ENCODE measurements at regions not wholly inside any gene's neighbourhood (a gene's known extent, or its start where the extent isn't known, plus 50 kb on each side); places are given as distances from the start of the nearest gene placed in this dataset.

- ChIA-PET POLR2A (no interaction called here), CTCF (no interaction called here)
- H3K4me3 Mint-ChIP-seq = no peak overlapping the region
- DNase-seq = no peak
- H3K27ac Mint-ChIP-seq = no peak overlapping the region
- no peaks in the 10 kb centered on the region for H3K4me1 Mint-ChIP-seq (ENCODE audit: low read depth)
- peaks cover 6% of the 10 kb centered on the region for H3K27me3 Mint-ChIP-seq
- no peaks in the 10 kb centered on the region for H3K36me3 Mint-ChIP-seq
- intact Hi-C loops (cut with micrococcal nuclease) = no loop called here
- no peaks in the 10 kb centered on the region for H3K9me3 Mint-ChIP-seq
Measured at GRCh38 chr9:2299843-2300205, 284.7 kb downstream of the SMARCA2 start.

GRCh38 chr9:2300325-2300724 lies 285.2 kb downstream of the SMARCA2 start:
- ChIA-PET CTCF (no interaction called here), POLR2A (no interaction called here)
- H3K36me3 Mint-ChIP-seq = no peaks in the 10 kb centered on the region
- H3K4me1 Mint-ChIP-seq (ENCODE audit: low read depth) = no peaks in the 10 kb centered on the region
- no peak overlapping the region for H3K27ac Mint-ChIP-seq
- DNase-seq = no peak
- H3K27me3 Mint-ChIP-seq = peaks cover 6% of the 10 kb centered on the region
- H3K9me3 Mint-ChIP-seq = no peaks in the 10 kb centered on the region
- H3K4me3 Mint-ChIP-seq = no peak overlapping the region
- intact Hi-C loops (cut with micrococcal nuclease) = no loop called here

- CTCF ChIA-PET = no interaction called here
- intact Hi-C loops (cut with micrococcal nuclease) = no loop called here
Measured at GRCh38 chr9:2302606-2303005, 287.5 kb downstream of the SMARCA2 start.

GRCh38 chr9:2303056-2303455 lies 287.9 kb downstream of the SMARCA2 start:
- Mint-ChIP-seq H3K9me3 (no peaks in the 10 kb centered on the region), H3K4me1 (ENCODE audit: low read depth) (no peaks in the 10 kb centered on the region), H3K4me3 (no peak overlapping the region), H3K27me3 (peaks cover 6% of the 10 kb centered on the region), H3K36me3 (no peaks in the 10 kb centered on the region), H3K27ac (no peak overlapping the region)
- POLR2A ChIA-PET = interaction anchor here (0.6 kb wide), 1 partner anchor 105 kb away, joined by 3 read pairs; no protein-coding TSS in a partner anchor
- intact Hi-C loops (cut with micrococcal nuclease) = no loop called here
- DNase-seq = no peak
- CTCF ChIA-PET = no interaction called here

More at GRCh38 chr9:2302606-2303005, 287.5 kb downstream of the SMARCA2 start:
- POLR2A ChIA-PET = no interaction called here
- Mint-ChIP-seq H3K4me1 (ENCODE audit: low read depth) (no peaks in the 10 kb centered on the region), H3K27ac (no peak overlapping the region), H3K36me3 (no peaks in the 10 kb centered on the region), H3K27me3 (peaks cover 6% of the 10 kb centered on the region), H3K9me3 (no peaks in the 10 kb centered on the region), H3K4me3 (no peak overlapping the region)
- DNase-seq = no peak

- peaks cover 3% of the 10 kb centered on the region for H3K27me3 Mint-ChIP-seq
- POLR2A ChIA-PET = no interaction called here
- no peak overlapping the region for H3K4me3 Mint-ChIP-seq
- peaks cover 3% of the 10 kb centered on the region for H3K36me3 Mint-ChIP-seq
- H3K4me1 Mint-ChIP-seq (ENCODE audit: low read depth) = no peaks in the 10 kb centered on the region
- CTCF ChIA-PET = no interaction called here
- H3K9me3 Mint-ChIP-seq = peaks cover 18% of the 10 kb centered on the region
- intact Hi-C loops (cut with micrococcal nuclease) = no loop called here
- no peak overlapping the region for H3K27ac Mint-ChIP-seq
- no peak for DNase-seq
Measured at GRCh38 chr9:2307480-2307879, 292.3 kb downstream of the SMARCA2 start.

GRCh38 chr9:2311920-2312319 lies 296.8 kb downstream of the SMARCA2 start:
- CTCF ChIA-PET = interaction anchor here (1.2 kb wide), 1 partner anchor 34 kb away, joined by 3 read pairs; no protein-coding TSS in a partner anchor
- DNase-seq = no peak
- intact Hi-C loops (cut with micrococcal nuclease) = no loop called here
- no peak overlapping the region for H3K27ac Mint-ChIP-seq
- peaks cover 8% of the 10 kb centered on the region for H3K36me3 Mint-ChIP-seq
- peaks cover 49% of the 10 kb centered on the region for H3K9me3 Mint-ChIP-seq
- POLR2A ChIA-PET = no interaction called here
- peaks cover 1% of the 10 kb centered on the region for H3K27me3 Mint-ChIP-seq
- H3K4me3 Mint-ChIP-seq = no peak overlapping the region
- H3K4me1 Mint-ChIP-seq (ENCODE audit: low read depth) = no peaks in the 10 kb centered on the region

- Mint-ChIP-seq H3K27me3 (peaks cover 1% of the 10 kb centered on the region), H3K4me1 (ENCODE audit: low read depth) (no peaks in the 10 kb centered on the region), H3K9me3 (peaks cover 49% of the 10 kb centered on the region), H3K27ac (no peak overlapping the region), H3K4me3 (no peak overlapping the region), H3K36me3 (peaks cover 8% of the 10 kb centered on the region)
- CTCF ChIA-PET = no interaction called here
- intact Hi-C loops (cut with micrococcal nuclease) = no loop called here
- POLR2A ChIA-PET = no interaction called here
- no peak for DNase-seq
Measured at GRCh38 chr9:2313512-2313911, 298.4 kb downstream of the SMARCA2 start.

- no peak overlapping the region for H3K4me3 Mint-ChIP-seq
- CTCF ChIA-PET = no interaction called here
- intact Hi-C loops (cut with micrococcal nuclease) = no loop called here
Measured at GRCh38 chr9:2317591-2317990, 302.4 kb downstream of the SMARCA2 start.

GRCh38 chr9:2319421-2319820 lies 302.2 kb upstream of the VLDLR start:
- CTCF ChIA-PET = no interaction called here
- intact Hi-C loops (cut with micrococcal nuclease) = no loop called here
- Mint-ChIP-seq H3K27me3 (peaks cover 1% of the 10 kb centered on the region), H3K4me3 (no peak overlapping the region), H3K4me1 (ENCODE audit: low read depth) (no peaks in the 10 kb centered on the region), H3K27ac (no peak overlapping the region), H3K36me3 (no peaks in the 10 kb centered on the region), H3K9me3 (peaks cover 12% of the 10 kb centered on the region)
- POLR2A ChIA-PET = no interaction called here
- no peak for DNase-seq

More at GRCh38 chr9:2317591-2317990, 302.4 kb downstream of the SMARCA2 start:
- POLR2A ChIA-PET = no interaction called here
- no peaks in the 10 kb centered on the region for H3K4me1 Mint-ChIP-seq (ENCODE audit: low read depth)
- peaks cover 1% of the 10 kb centered on the region for H3K27me3 Mint-ChIP-seq
- no peak overlapping the region for H3K27ac Mint-ChIP-seq
- DNase-seq = no peak
- H3K36me3 Mint-ChIP-seq = peaks cover 5% of the 10 kb centered on the region
- peaks cover 29% of the 10 kb centered on the region for H3K9me3 Mint-ChIP-seq

GRCh38 chr9:2320114-2320513 lies 301.5 kb upstream of the VLDLR start:
- ChIA-PET POLR2A (no interaction called here), CTCF (no interaction called here)
- Mint-ChIP-seq H3K36me3 (no peaks in the 10 kb centered on the region), H3K4me1 (ENCODE audit: low read depth) (no peaks in the 10 kb centered on the region), H3K27me3 (peaks cover 1% of the 10 kb centered on the region), H3K9me3 (peaks cover 5% of the 10 kb centered on the region), H3K4me3 (no peak overlapping the region), H3K27ac (no peak overlapping the region)
- DNase-seq = no peak
- intact Hi-C loops (cut with micrococcal nuclease) = no loop called here

- no peaks in the 10 kb centered on the region for H3K4me1 Mint-ChIP-seq (ENCODE audit: low read depth)
- CTCF ChIA-PET = no interaction called here
- intact Hi-C loops (cut with micrococcal nuclease) = no loop called here
- H3K27me3 Mint-ChIP-seq = peaks cover 1% of the 10 kb centered on the region
- POLR2A ChIA-PET = no interaction called here
- H3K9me3 Mint-ChIP-seq = no peaks in the 10 kb centered on the region
- no peak overlapping the region for H3K27ac Mint-ChIP-seq
- no peaks in the 10 kb centered on the region for H3K36me3 Mint-ChIP-seq
- no peak for DNase-seq
- H3K4me3 Mint-ChIP-seq = no peak overlapping the region
Measured at GRCh38 chr9:2320632-2321031, 301.0 kb upstream of the VLDLR start.

- no peak for DNase-seq
- Mint-ChIP-seq H3K27ac (no peak overlapping the region), H3K36me3 (no peaks in the 10 kb centered on the region), H3K9me3 (no peaks in the 10 kb centered on the region), H3K4me1 (ENCODE audit: low read depth) (no peaks in the 10 kb centered on the region), H3K27me3 (peaks cover 1% of the 10 kb centered on the region), H3K4me3 (no peak overlapping the region)
- CTCF ChIA-PET = no interaction called here
- POLR2A ChIA-PET = no interaction called here
- intact Hi-C loops (cut with micrococcal nuclease) = no loop called here
Measured at GRCh38 chr9:2321523-2322148, 300.0 kb upstream of the VLDLR start.

- no peaks in the 10 kb centered on the region for H3K36me3 Mint-ChIP-seq
- no peaks in the 10 kb centered on the region for H3K4me1 Mint-ChIP-seq (ENCODE audit: low read depth)
- intact Hi-C loops (cut with micrococcal nuclease) = no loop called here
- H3K9me3 Mint-ChIP-seq = no peaks in the 10 kb centered on the region
- DNase-seq = no peak
- CTCF ChIA-PET = no interaction called here
- peaks cover 1% of the 10 kb centered on the region for H3K27me3 Mint-ChIP-seq
- no peak overlapping the region for H3K4me3 Mint-ChIP-seq
- POLR2A ChIA-PET = no interaction called here
- no peak overlapping the region for H3K27ac Mint-ChIP-seq
Measured at GRCh38 chr9:2324742-2325141, 296.8 kb upstream of the VLDLR start.

Data from activated CD4-positive, alpha-beta memory T cell treated with anti-CD3 and anti-CD28 coated beads for 36 hours (primary cell).